Endodermal cell (in vitro differentiated cells): ENCODE measurements at regions not wholly inside any gene's neighbourhood (a gene's known extent, or its start where the extent isn't known, plus 50 kb on each side); places are given as distances from the start of the nearest gene placed in this dataset.

ENCODE experiments used
- DNase-seq: peaks from one replicate; pipeline ENCODE4 v3.0.0-alpha.2; 2017
- H3K27ac ChIP-seq: 2 replicates; pipeline ENCODE4 v1.5.1; 2013; ENCODE audit warnings: mild to moderate bottlenecking, low read depth, low read length, moderate library complexity
- H3K27me3 ChIP-seq: 2 replicates; pipeline ENCODE4 v1.6.1; 2013; ENCODE audit warnings: mild to moderate bottlenecking, low read length, moderate library complexity; ENCODE audit not compliant: insufficient read depth, control insufficient read depth, poor library complexity, severe bottlenecking
- H3K36me3 ChIP-seq: 2 replicates; pipeline ENCODE4 v1.7.0; 2013; ENCODE audit warnings: mild to moderate bottlenecking, low read length, moderate library complexity; ENCODE audit not compliant: control insufficient read depth, insufficient read depth
- H3K4me1 ChIP-seq: one replicate; pipeline ENCODE4 v1.7.0; 2013; ENCODE audit warnings: low read length; ENCODE audit not compliant: control insufficient read depth, insufficient read depth
- H3K4me3 ChIP-seq: 2 replicates; pipeline ENCODE4 v1.5.1; 2013; ENCODE audit warnings: mild to moderate bottlenecking, low read length, moderate library complexity
- H3K9ac ChIP-seq: 2 replicates; pipeline ENCODE4 v1.6.1; 2013; ENCODE audit warnings: mild to moderate bottlenecking, low read length, moderate library complexity; ENCODE audit not compliant: poor library complexity, severe bottlenecking; ENCODE audit errors: extremely low read depth
- H3K9me3 ChIP-seq: 2 replicates; pipeline ENCODE4 v1.6.1; 2013; ENCODE audit warnings: mild to moderate bottlenecking, low read length, moderate library complexity; ENCODE audit not compliant: control insufficient read depth
- H3K27ac Mint-ChIP-seq: 2 replicates; pipeline ENCODE4 v1.8.0; 2020; ENCODE audit warnings: mixed read lengths
- H3K27me3 Mint-ChIP-seq: 2 replicates; pipeline ENCODE4 v1.8.0; 2021; ENCODE audit warnings: mild to moderate bottlenecking, mixed read lengths; ENCODE audit not compliant: insufficient read depth
- H3K36me3 Mint-ChIP-seq: 2 replicates; pipeline ENCODE4 v1.8.0; 2020; ENCODE audit warnings: low read depth, mixed read lengths
- H3K4me1 Mint-ChIP-seq: 2 replicates; pipeline ENCODE4 v1.8.0; 2020; ENCODE audit warnings: mixed read lengths
- H3K4me3 Mint-ChIP-seq: 2 replicates; pipeline ENCODE4 v1.8.0; 2020; ENCODE audit warnings: mild to moderate bottlenecking, moderate library complexity, mixed read lengths
- H3K9me3 Mint-ChIP-seq: 2 replicates; pipeline ENCODE4 v1.8.0; 2020; ENCODE audit warnings: mild to moderate bottlenecking, mixed read lengths
- CTCF ChIP-seq: fragments of 200-600 bp; sonication (generic); conservative IDR thresholded peaks from 2 replicates; pipeline ENCODE4 v1.5.0; 2021; ENCODE audit warnings: antibody characterized with exemption, mild to moderate bottlenecking
- WGBS, 2 experiments: methylation state at CpG; one replicate each; pipeline versions ENCODE4 v1.1.5 to v1.1.7; 2013; ENCODE audit warnings: missing lambda C conversion rate in 2 of 2, mixed read lengths in 1 of 2; ENCODE audit not compliant: insufficient coverage in 1 of 2, insufficient read length in 1 of 2; 5-methylcytosine and 5-hydroxymethylcytosine counted together

- Histone ChIP-seq H3K4me3 (no peak overlapping the region), H3K27ac (no peak overlapping the region), H3K27me3 (no peaks in the 10 kb centered on the region), H3K9ac (no peak overlapping the region), H3K36me3 (no peaks in the 10 kb centered on the region), H3K9me3 (no peaks in the 10 kb centered on the region), H3K4me1 (no peaks in the 10 kb centered on the region)
- H3K27ac Mint-ChIP-seq, result peak overlapping the region; percentile 14
- peak; percentile 36 for DNase-seq
- H3K36me3 Mint-ChIP-seq, result no peaks in the 10 kb centered on the region
- peaks cover 10% of the 10 kb centered on the region for H3K4me1 Mint-ChIP-seq
- no peak overlapping the region for H3K4me3 Mint-ChIP-seq
- H3K9me3 Mint-ChIP-seq, result no peaks in the 10 kb centered on the region
- 71 to 75% methylated on average over 3 of the region's 3 CpGs for WGBS, 2 experiments
- no peak for TF ChIP-seq CTCF
- H3K27me3 Mint-ChIP-seq, result peaks cover 2% of the 10 kb centered on the region
Measured at GRCh38 chr12:95411466-95411865, 62.5 kb upstream of the METAP2 start.

DNA sequence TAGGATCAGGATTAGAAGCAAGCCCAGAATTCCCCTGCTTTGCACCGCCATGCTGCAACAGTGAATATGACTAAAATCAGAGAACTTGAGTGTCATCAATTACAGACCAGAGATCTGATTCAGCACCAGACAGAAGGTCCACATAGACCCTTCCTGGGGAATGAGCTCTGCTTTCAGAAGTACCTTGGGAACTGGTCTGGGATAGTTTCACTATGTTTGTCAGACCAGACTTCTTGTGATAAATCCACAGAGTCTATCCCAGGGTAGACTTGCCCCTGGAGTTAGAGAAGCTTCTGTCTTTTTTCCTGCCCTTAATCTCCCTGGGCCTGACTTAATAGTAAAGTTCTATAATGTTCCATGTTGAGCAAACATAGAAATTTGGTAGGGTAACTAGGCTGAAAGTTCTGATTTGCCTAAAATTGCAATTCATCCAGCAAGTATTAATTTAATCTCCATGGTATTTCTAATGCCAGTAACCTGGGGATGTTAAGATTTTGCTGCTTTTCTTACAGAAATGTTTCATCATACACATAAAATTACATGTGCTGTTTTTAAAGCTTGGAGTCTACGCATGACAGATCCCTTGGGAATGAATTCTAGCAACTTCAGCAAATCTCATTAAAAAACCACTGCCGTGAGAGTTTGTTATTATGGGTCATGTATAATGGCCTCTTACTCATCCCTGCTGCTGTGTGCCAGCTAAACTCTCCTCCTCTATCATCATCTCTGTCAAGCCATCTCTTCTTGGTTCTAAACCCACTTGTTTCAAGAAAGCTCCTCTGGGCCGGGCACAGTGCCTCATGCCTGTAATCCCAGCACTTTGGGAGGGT, 61.3 kb upstream of the METAP2 start:
- peak; percentile 30 for DNase-seq
- Mint-ChIP-seq H3K9me3 (no peaks in the 10 kb centered on the region), H3K36me3 (no peaks in the 10 kb centered on the region), H3K27me3 (no peaks in the 10 kb centered on the region), H3K4me1 (peaks cover 10% of the 10 kb centered on the region), H3K4me3 (no peak overlapping the region), H3K27ac (no peak overlapping the region)
- Histone ChIP-seq H3K4me1 (no peaks in the 10 kb centered on the region), H3K9me3 (no peaks in the 10 kb centered on the region), H3K4me3 (no peak overlapping the region), H3K36me3 (no peaks in the 10 kb centered on the region), H3K27me3 (no peaks in the 10 kb centered on the region), H3K9ac (no peak overlapping the region), H3K27ac (no peak overlapping the region)
- no peak for TF ChIP-seq CTCF
- WGBS, 2 experiments, result 98 to 100% methylated on average over 2 to 4 of the region's 4 CpGs

DNA sequence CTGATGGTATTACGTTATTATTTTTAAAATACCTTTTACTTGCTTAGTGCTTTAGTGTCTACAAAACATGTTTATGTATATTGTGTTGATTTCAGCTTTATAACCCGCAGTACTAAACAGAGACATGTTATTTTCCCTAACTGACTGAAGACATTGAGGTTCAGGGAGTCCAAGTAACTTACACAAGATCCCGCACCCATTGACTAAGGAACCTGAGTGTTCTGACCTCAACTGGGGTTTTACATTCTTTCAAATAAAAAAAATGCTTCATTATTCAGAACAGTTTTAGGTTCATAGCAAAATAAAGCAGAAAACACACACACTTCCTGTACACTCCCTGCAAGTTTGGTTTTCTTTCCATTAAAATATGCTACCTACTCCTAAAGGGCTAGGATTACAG, 60.4 kb upstream of the METAP2 start:
- H3K4me3 Mint-ChIP-seq, result no peak overlapping the region

More for the DNA sequence above, 60.4 kb upstream of the METAP2 start:
- WGBS, 2 experiments, result 96 to 100% methylated on average over 1 to 2 of the region's 3 CpGs
- H3K4me1 Mint-ChIP-seq, result peaks cover 10% of the 10 kb centered on the region
- Histone ChIP-seq H3K27ac (no peak overlapping the region), H3K4me1 (no peaks in the 10 kb centered on the region), H3K9ac (no peak overlapping the region), H3K4me3 (no peak overlapping the region), H3K36me3 (no peaks in the 10 kb centered on the region), H3K9me3 (no peaks in the 10 kb centered on the region), H3K27me3 (no peaks in the 10 kb centered on the region)
- H3K27me3 Mint-ChIP-seq, result no peaks in the 10 kb centered on the region
- no peaks in the 10 kb centered on the region for H3K9me3 Mint-ChIP-seq
- no peak overlapping the region for H3K27ac Mint-ChIP-seq
- H3K36me3 Mint-ChIP-seq, result no peaks in the 10 kb centered on the region
- no peak for TF ChIP-seq CTCF
- DNase-seq, result no peak
